C4-2B (cell line): ENCODE measurements at regions not wholly inside any gene's neighbourhood (a gene's known extent, or its start where the extent isn't known, plus 50 kb on each side); places are given as distances from the start of the nearest gene placed in this dataset.

Experiments used
- ZFX ChIP-seq: fragments of 450-650 bp; IDR thresholded peaks from 2 replicates; pipeline ENCODE4 v1.6.1; 2017
- TF ChIP-seq, protein P1 (sequence below): fragments of 450-650 bp; conservative IDR thresholded peaks from 2 replicates; pipeline ENCODE4 v1.5.1; 2017; ENCODE audit warnings: mild to moderate bottlenecking

DNA sequence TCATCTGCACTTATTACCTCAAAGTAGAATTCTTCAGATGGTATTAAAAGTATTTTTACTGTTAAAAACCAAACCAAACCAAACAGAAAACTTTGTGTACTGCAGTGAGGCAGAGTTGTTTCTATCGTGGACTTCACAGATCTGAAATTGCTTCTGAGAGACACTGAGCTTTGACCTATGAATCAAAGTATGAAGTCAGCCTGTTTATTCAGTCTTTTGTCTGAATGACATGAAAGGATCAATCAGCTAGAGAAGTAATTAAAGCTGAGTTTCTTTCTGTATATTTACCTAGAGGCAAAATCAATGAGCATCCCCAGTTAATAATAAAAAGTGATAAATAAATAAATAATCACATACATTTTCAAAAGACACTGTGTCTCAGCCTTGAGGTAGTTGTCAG, 2121.0 kb downstream of the PCDH7 start:
- no peak for TF ChIP-seq ZFX
- TF ChIP-seq, protein P1, sequence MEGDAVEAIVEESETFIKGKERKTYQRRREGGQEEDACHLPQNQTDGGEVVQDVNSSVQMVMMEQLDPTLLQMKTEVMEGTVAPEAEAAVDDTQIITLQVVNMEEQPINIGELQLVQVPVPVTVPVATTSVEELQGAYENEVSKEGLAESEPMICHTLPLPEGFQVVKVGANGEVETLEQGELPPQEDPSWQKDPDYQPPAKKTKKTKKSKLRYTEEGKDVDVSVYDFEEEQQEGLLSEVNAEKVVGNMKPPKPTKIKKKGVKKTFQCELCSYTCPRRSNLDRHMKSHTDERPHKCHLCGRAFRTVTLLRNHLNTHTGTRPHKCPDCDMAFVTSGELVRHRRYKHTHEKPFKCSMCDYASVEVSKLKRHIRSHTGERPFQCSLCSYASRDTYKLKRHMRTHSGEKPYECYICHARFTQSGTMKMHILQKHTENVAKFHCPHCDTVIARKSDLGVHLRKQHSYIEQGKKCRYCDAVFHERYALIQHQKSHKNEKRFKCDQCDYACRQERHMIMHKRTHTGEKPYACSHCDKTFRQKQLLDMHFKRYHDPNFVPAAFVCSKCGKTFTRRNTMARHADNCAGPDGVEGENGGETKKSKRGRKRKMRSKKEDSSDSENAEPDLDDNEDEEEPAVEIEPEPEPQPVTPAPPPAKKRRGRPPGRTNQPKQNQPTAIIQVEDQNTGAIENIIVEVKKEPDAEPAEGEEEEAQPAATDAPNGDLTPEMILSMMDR, result no peak
